Activated CD4-positive, alpha-beta T cell treated with anti-CD3 and anti-CD28 coated beads for 4 hours (primary cell): ENCODE measurements at regions not wholly inside any gene's neighbourhood (a gene's known extent, or its start where the extent isn't known, plus 50 kb on each side); places are given as distances from the start of the nearest gene placed in this dataset.
"Not testable (repeated sequence)": the region's sequence is repeated elsewhere in the genome, so short reads cannot be mapped to it uniquely, and the experiment has no call there.

ENCODE experiments used
- DNase-seq, 2 donors: peaks; one replicate each; pipeline ENCODE4 v3.0.0-alpha.2; 2020

DNA sequence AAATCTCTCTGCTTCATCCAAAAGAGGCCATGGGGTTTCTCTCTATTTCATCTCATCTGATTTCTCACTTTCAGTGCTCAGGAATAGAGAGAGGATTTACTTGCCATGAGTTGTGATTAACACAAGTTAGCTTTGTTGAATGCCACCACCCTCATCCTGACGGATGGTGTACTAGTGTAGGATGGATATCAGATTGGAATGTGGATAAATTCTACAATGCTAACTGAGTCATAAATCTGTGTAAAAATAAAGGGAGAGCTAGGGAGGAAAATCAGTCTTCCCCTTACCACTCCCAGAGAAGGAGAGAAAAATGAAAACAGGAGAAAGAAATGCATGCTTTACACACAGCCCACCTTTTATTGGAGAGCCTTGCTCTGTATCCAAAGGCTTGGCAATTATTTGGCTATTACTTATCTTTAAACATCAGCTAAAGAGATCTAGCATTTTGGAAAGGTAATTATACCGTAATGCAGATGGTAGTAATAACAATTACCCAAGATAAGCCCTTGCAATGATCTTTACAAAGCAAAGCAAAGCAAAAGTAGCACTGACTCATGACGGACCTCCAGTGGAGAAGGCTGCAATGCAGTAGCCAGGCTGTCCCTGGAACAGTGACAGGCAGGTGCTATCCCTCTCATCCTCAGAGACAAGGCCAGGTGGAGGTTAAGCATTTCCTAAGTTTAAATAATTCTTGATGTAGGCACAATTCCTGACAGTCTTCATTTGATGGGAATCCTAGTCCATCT, 306.3 kb upstream of the PPARGC1A start:
- no peak for DNase-seq

GRCh38 chr4:24192018-24192641, 302.3 kb upstream of the PPARGC1A start:
- DNase-seq = no peak

DNA sequence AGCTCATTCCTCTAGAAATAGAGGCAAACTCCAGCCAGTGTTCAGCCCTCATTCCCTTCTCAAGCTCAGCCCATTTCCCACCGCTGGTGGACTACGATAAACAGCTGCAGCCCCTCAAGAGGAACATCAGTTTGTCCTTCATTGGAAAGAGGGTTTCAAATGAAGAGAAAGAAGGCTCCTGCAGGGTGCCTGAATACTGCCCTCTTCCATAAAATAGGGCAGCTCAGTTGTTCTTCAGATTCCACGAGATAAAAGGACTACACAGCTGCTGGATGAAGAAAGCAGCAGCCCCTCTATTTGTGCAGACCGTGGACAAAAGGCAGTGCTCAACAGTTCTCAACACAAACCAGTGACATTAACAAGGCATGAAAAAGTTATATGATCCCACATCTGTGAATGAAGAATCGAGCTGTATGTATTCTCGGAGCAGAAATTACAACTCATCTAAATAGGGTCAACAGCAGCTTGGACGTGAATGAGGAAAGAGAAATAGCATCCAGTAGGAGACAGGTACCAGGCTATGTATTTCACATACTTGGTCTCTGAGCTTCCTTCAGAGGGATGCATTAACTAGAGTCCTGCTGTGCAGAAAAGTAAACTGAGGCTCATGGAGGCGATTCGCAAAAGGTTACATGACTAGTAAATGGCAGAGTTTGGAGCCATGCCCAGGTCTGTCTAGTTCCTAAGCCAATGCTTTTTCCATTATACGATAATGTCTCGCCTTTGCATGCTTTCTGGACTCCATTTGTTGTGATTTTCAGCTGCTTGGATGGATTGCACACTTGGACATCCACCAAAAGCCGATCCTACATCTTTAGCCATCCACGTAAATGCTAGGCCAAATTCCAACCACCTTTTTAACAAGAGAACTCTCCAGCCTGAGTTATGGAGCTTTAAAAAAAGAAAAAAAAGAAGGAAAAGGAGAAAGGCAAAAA, 301.2 kb upstream of the PPARGC1A start:
- DNase-seq = no peak

DNA sequence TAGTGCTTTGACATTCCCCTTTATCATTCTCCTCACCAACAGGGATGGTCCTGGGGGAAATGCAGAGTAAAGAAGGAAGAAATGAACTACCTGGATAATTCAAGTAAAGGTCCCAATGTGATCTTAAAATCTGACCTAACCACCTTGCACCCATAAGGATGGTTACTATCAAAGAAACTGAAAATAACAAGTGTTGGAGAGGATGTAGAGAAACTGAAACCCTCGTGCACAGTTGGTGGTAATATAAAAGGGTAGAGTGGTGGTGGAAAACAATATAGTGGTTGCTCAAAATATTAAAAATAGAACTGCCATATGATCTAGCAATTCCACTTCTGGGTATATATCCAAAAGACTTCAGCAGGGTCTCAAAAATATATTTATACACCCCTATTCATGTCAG, 298.6 kb upstream of the PPARGC1A start:
- DNase-seq = no peak

- no peak for DNase-seq
These were observed 296.6 kb upstream of the PPARGC1A start for GRCh38 chr4:24186466-24186865.

- DNase-seq = no peak
These were observed 291.2 kb upstream of the PPARGC1A start for GRCh38 chr4:24181005-24181404.

DNA sequence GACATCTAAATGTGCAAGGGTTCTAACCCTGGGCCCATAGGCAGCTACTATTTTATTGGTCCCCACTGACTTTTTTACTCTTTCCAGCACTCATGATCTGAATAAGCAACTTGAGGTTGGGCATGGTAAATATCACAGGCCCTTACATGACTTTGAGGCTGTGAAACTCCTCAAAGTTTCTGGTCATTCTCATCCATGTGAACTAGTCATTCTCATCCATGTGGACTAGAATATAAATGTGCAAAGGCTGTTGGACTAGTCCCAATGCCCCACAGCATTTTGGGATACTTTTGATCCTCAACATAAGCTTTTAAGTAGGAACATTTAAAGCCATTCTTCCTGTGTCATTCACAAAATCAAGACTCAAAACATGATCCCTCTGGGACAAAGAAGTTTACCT, 290.7 kb upstream of the PPARGC1A start:
- no peak for DNase-seq

DNA sequence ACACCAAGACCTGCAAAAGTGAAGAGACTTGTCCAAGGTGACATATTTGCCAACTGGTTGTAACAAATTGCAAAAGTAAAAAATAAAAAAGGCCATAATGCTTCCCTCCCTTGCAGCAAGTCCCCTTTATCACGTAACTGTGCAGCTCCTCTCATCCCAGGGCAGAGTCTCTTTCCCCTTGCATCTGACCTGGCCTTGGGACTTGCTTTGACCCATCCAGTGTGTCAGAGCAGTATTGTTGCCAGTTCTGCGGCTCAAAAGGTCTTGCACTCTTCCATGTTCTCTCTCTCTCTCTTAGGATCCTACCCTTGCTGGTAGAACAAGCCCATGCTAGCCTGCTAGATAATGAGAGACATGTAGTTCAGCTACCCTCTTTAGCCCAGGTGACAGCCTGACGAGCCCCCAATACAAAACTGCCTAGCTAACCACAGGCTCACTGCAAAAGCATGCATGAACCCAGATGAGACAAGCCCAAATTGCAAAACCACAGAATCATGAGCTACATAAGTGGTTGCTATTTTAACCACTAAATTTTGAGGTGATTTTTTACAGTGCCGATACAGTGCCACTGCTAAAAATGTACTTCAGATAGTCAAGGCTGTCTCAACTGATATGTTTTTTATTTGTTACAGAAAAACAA, 289.5 kb upstream of the PPARGC1A start:
- no peak for DNase-seq

DNA sequence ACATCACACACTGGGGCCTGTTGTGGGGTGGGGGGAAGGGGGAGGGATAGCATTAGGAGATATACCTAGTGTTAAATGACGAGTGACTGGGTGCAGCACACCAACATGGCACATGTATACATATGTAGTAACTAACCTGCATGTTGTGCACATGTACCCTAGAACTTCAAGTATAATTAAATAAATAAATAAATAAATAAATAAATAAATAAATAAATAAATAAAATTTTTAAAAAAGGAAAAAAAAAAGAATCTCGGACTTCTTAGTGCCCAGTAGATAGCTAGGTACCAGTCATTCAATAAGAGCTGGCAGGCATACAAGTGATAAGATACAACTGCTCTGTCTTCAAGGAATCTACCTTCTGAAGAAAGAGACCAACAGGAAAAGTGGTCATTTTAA, 287.6 kb upstream of the PPARGC1A start:
- DNase-seq = not testable (repeated sequence)

DNA sequence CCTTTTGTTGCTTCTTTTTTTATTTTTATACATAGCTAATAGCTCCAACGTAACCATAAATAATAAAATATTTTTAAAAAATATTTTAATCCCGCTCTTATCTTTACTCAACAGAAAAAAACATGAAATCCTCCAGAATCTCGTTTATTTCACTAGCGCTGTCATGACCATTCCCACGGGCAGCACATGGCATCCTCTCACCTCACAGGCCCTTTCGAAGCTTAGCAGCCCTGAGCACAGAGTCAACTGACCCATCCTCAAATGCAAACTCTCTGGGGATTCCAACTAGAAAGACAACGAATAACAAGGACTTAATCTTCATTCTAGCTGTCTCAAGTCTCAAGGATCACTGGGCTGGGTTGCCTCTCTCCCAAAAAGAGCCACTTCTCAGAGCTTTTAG, 285.9 kb upstream of the PPARGC1A start:
- DNase-seq = no peak

- no peak for DNase-seq
These were observed 284.8 kb upstream of the PPARGC1A start for GRCh38 chr4:24174602-24175001.

GRCh38 chr4:24172406-24172805, 282.6 kb upstream of the PPARGC1A start:
- DNase-seq = no peak

DNA sequence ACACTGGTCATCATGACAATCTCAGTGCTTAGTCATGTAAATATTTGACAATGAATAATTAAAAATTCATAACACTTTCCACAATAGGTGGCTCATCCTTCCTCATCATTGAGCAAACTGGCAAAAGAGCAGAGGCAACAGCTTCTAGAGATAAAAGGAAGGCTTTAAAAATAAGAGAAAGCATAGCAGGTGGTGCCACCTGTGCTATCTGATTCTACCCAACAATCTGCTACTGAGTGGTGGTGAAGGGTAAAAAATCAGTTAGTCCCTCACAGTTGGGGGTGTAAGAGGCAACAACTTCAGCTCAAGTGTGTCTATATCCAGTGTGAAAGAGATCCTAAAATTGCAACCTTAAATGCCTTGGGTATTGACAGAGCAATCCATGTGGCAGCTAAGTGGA, 280.1 kb upstream of the PPARGC1A start:
- no peak for DNase-seq

- no peak for DNase-seq
These were observed 278.8 kb upstream of the PPARGC1A start for GRCh38 chr4:24168658-24169057.

GRCh38 chr4:24166501-24166900, 276.7 kb upstream of the PPARGC1A start:
- DNase-seq = no peak

DNA sequence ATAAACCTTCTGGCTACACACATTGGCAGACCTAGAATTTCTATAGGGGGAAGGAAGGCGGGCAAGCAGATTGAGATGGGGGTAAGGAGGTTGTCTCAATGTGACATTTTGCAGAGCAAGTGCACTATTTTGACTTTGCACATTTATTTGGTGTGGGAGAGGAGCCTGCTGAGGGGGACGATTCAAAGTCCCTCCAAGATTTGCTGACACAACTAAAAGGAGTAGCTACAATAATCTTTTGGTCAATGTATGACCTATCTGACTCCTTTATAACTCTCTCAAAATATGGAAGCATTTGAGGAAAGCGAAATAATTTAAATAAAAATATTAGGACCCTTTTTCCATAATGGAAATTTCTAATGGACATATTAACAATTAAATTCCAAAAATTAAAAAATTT, 274.9 kb upstream of the PPARGC1A start:
- DNase-seq = no peak

DNA sequence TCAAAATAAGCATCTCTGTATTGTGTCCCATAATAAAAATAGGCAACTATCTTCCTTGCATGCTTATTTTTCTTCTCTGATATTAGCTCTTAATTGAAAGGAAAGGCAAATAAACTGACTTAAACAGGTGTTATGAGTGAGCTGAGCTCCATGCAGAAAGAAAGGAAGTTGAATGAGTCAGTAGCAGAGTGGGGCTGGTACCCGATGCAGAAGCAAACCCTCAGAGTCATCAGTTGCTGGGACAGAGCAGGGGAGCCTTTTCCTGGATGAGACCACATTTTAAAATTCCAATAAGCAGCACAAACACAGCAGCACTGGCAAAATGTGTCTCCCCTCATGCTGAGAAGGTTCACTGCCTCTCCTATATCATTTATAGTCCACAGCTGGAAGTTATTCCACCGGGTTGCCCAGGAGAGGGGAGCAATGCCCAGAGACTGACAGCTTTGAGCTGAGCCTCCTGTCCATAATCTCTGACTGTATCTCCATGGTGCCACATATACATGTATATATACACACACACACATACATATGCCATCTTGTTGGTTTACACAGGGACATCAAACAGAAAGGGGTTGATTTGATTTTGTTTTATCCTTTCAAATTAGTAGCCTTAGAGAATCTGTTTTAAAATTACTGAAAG, 274.3 kb upstream of the PPARGC1A start:
- DNase-seq = no peak

DNA sequence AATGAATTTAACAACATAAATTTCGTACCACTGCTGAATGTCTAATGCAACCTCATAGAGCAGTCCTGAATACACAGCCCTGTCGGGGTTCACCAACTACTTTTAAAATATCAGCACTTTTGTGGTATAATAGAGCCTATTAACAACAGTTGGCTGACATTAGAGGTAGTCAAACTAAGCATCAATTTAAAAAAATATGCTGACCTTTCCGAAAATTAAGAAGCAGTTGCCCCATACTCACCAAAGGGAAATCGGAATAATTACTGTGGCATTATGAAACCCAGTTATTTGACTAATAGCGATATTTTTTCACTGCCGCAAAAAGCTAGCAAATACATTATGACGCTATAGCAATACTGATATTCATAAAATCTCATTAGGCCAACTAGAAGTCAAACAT, 273.5 kb upstream of the PPARGC1A start:
- no peak for DNase-seq

- DNase-seq = no peak
These were observed 270.5 kb upstream of the PPARGC1A start for GRCh38 chr4:24160358-24160757.

- DNase-seq = no peak
These were observed 268.2 kb upstream of the PPARGC1A start for GRCh38 chr4:24158031-24158430.

GRCh38 chr4:24150034-24150433, 260.2 kb upstream of the PPARGC1A start:
- no peak for DNase-seq

DNA sequence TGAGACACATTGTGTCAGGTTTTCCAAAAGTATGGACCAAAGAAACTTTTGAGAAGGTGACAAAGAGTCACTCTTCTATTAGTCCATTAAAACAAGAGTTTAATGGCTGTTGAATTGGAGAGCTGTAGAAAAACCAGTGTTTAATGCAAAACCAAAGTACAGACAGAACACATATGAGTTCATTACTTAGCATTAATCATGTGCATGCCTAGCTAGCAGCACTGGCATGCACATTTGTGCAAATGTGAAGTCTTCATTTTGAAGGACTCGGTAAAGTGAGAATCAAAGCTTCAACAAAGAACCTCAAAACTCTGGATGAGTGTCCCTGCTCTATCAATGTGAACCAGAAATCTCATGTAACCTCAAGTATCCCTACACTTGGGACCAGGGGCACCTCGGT, 256.3 kb upstream of the PPARGC1A start:
- DNase-seq = no peak

- no peak for DNase-seq
These were observed 255.7 kb upstream of the PPARGC1A start for GRCh38 chr4:24145591-24145990.
